ENCODE measurements at regions not wholly inside any gene's neighbourhood (a gene's known extent, or its start where the extent isn't known, plus 50 kb on each side); places are given as distances from the start of the nearest gene placed in this dataset.
"Not testable (repeated sequence)": the region's sequence is repeated elsewhere in the genome, so short reads cannot be mapped to it uniquely, and the experiment has no call there.

DNA sequence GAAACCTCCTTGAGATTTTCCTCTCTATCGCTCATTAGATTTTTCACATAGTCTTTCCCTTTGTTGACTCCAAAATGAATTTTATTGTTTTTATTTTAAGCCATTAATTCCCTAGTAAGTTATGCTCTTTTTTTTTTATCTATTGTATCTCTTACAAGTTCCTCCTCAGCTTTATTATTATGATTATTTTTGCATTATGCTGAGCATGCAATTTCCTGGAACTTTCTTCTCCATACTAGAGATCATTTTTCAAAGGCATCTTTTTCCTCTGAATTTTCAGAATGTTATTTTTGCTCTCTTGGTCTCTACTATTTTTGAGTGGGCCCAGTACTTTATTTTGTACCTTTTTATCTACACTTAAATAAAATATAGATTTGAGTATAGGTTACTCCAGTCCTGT is 376.6 kb upstream of the SEMA6A start:
- no peak for DNase-seq (ENCODE audit: low spot score)

DNA sequence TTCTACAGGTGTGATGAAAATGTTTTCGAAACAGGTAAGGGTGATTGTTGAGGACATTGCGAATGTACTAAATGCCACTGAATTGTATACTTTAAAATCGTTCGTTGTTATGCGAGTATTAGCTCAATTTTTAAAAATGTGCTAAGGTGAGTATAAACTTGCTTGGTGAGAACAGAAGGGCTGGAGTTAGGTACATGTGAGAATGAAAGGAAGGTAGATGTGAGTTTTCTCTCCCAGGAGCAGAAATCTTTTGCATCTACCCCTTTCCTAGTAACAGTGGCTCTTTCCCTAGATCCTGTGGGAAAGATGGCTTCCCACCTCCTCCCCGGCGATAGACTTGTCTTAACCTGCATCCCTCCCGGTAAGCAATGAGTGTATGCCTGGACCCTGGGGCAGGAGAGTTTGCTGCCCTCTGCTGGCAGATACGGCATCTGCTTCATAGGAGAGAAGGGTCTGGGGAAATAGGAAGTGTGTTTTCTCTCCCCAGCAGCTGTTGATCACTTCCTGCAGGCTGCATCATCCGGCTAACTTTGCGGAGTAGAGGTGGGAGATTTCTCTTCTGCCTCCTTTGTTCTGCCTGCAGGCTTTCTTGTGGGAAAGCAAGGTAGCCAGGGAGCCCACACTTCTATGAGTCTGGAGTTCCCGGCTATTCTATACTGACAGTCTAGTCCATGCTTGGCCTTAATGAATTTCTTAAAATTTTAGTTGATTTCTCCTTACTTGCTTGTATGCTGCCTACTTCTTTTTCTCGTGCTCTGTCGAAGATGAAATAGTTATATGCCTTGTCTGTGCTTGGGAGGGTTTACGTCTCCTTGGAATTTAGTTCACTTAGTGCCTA is 373.3 kb upstream of the SEMA6A start:
- DNase-seq (ENCODE audit: low spot score): peak; percentile 71

DNA sequence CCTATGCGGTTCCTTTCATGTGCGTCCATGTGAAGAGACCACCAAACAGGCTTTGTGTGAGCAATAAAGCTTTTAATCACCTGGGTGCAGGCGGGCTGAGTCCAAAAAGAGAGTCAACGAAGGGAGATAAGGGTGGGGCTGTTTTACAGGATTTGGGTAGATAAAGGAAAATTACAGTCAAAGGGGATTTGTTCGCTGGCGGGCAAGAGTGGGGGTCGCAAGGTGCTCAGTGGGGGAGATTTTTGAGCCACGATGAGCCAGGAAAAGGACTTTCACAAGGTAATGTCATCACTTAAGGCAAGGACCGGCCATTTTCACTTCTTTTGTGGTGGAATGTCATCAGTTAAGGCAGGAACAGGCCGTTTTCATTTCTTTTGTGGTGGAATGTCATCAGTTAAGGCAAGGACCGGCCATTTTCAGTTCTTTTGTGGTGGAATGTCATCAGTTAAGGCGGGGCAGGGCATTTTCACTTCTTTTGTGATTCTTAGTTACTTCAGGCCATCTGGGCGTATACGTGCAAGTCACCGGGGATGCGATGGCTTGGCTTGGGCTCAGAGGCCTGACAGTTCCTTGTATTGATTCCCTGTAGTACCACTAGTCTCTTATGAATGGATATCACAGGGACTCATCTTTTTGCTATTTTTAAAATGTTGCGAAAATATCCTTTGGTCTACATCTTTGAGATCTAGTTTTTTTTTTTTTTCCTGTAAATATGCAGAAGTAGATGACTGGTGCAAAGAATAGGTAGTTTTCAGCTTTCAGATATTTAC is 371.2 kb upstream of the SEMA6A start:
- DNase-seq (ENCODE audit: low spot score): not testable (repeated sequence)

- no peak for DNase-seq (ENCODE audit: low spot score)
These were observed 369.6 kb upstream of the SEMA6A start for GRCh38 chr5:116944183-116944582.

GRCh38 chr5:116942622-116943021 is 368.0 kb upstream of the SEMA6A start:
- DNase-seq (ENCODE audit: low spot score): no peak

DNA sequence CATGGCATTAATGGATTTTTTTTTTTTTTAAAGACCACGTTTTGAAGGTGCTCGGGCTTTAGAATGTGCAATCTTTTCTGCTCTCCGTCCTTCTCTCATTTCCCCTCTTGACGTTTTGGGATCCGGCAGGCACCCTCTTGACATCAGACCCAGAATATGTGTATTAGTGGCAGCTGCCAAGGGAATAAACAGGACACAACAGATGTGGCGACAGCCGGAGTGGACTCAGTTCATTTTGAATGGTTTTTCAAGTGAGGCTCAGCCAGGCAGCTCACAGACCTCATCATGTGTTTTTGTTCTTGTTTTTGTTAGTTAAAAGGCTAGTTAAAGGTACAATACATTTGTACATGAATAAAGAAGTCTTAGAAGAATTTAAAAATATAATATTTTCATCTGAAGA is 365.0 kb upstream of the SEMA6A start:
- no peak for DNase-seq (ENCODE audit: low spot score)

GRCh38 chr5:116938488-116938887 is 363.9 kb upstream of the SEMA6A start:
- no peak for DNase-seq (ENCODE audit: low spot score)

- DNase-seq (ENCODE audit: low spot score): no peak
These were observed 361.0 kb upstream of the SEMA6A start for GRCh38 chr5:116935561-116936162.

GRCh38 chr5:116930616-116931015 is 356.0 kb upstream of the SEMA6A start:
- no peak for DNase-seq (ENCODE audit: low spot score)

GRCh38 chr5:116923344-116923743 is 348.7 kb upstream of the SEMA6A start:
- DNase-seq (ENCODE audit: low spot score): no peak

- DNase-seq (ENCODE audit: low spot score): no peak
These were observed 347.9 kb upstream of the SEMA6A start for GRCh38 chr5:116922532-116922931.

GRCh38 chr5:116914869-116915504 is 340.4 kb upstream of the SEMA6A start:
- no peak for DNase-seq (ENCODE audit: low spot score)

GRCh38 chr5:116912221-116912620 is 337.6 kb upstream of the SEMA6A start:
- DNase-seq (ENCODE audit: low spot score): no peak

- no peak for DNase-seq (ENCODE audit: low spot score)
These were observed 336.5 kb upstream of the SEMA6A start for GRCh38 chr5:116911074-116911473.

DNA sequence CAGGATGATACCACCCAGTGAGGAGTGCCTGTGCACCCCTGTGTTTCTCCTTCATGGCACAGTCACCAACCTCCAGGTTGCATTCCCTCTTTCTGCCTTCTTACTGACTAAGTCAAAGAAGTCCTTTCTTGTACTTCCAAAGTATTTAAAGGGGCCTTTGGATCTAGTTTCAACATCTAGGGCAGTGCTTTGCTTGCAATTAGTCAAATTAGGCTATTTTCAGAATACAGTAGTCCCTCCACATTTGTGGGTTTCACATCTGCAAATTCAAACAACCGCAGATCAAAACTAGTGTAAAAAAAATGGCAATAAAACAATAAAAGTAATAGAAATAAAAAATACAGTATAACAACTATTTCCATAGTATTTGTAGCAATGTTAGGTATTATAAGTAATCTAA is 333.9 kb upstream of the SEMA6A start:
- DNase-seq (ENCODE audit: low spot score): no peak

GRCh38 chr5:116905885-116906284 is 331.3 kb upstream of the SEMA6A start:
- no peak for DNase-seq (ENCODE audit: low spot score)

DNA sequence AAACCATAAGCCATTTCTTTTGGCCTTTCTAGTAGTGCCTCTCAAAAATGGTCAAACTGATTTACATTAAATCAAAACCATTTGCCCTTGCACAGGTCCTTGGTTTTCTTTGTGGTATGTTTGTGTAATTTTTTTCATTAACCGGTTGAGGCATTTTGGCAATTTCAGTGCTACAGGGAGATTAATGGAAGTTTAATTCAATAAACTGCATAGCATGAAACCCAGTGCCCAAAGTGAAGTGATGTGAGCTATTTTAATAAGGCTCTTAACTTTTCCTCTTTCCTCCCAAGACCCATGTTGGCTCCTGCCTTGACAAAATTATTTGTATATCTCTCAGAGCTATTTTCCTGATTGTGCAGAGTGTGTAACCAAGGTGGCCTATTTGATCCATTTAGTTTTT is 326.2 kb upstream of the SEMA6A start:
- DNase-seq (ENCODE audit: low spot score): no peak

GRCh38 chr5:116898917-116899316 is 324.3 kb upstream of the SEMA6A start:
- no peak for DNase-seq (ENCODE audit: low spot score)

DNA sequence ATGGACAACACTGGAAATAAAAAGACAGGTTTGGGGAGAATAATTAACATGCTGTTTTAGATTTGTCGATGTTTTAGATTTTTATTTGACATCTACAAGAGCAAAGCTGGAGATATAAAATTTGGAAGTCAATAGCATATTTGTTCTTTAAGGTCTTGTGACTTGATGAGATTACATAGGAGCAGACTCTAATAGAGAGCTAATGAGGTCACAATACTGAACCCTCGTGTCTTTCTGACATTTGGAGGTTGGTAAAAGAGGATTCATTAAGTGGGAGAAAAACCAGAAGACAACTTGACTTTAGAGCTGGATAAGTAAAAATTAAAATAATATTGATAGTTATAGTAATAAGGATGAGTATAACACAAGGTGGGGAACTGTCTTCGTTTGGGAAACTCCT is 322.7 kb upstream of the SEMA6A start:
- no peak for DNase-seq (ENCODE audit: low spot score)

- no peak for DNase-seq (ENCODE audit: low spot score)
These were observed 321.4 kb upstream of the SEMA6A start for GRCh38 chr5:116896001-116896400.

- no peak for DNase-seq (ENCODE audit: low spot score)
These were observed 318.4 kb upstream of the SEMA6A start for GRCh38 chr5:116892993-116893392.

DNA sequence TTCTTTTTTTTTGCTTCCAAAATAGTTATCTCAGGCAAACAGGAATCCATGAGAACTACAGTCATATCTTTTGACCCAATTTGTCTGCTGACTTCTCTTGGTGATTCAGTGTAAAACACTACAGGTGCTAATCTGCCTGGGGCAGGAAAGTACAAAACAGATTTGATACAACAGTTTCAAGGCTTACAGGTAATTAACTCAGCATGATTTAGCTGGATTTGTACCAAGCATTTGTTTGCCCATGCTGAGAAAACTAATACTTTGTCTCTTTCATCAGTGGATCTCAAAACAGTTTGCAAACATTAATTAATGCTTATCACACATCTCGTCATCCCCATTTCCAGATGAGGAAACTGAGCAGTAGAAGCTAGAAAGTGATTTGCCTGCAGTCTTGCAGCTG is 312.5 kb upstream of the SEMA6A start:
- DNase-seq (ENCODE audit: low spot score): no peak

DNA sequence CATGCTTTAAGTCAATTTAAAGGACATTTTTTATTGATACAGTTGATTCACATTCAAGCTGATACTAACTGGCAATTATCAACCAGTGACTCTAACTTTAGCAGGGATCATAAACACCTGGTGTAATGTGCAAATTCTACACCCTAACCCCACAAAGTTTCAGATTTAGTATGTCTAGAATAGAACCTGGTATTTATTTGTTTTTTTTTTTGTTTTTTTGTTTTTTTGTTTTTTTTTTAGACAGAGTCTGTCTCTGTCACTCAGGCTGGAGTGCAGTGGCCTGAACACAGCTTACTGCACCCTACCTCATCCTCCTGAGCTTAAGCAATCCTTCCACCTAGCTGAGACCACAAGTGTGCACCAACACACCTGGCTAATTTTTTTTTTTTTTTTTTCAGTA is 311.2 kb upstream of the SEMA6A start:
- DNase-seq (ENCODE audit: low spot score): no peak
